ENCODE measurements at regions not wholly inside any gene's neighbourhood (a gene's known extent, or its start where the extent isn't known, plus 50 kb on each side); places are given as distances from the start of the nearest gene placed in this dataset.

- TF ChIP-seq, protein P1, sequence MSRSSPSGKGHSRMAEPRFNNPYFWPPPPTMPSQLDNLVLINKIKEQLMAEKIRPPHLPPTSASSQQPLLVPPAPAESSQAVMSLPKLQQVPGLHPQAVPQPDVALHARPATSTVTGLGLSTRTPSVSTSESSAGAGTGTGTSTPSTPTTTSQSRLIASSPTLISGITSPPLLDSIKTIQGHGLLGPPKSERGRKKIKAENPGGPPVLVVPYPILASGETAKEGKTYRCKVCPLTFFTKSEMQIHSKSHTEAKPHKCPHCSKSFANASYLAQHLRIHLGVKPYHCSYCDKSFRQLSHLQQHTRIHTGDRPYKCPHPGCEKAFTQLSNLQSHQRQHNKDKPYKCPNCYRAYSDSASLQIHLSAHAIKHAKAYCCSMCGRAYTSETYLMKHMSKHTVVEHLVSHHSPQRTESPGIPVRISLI (tag by site-specific recombination; IDR thresholded peaks at IDR 0.05), result no peak
- TF ChIP-seq, protein P2, sequence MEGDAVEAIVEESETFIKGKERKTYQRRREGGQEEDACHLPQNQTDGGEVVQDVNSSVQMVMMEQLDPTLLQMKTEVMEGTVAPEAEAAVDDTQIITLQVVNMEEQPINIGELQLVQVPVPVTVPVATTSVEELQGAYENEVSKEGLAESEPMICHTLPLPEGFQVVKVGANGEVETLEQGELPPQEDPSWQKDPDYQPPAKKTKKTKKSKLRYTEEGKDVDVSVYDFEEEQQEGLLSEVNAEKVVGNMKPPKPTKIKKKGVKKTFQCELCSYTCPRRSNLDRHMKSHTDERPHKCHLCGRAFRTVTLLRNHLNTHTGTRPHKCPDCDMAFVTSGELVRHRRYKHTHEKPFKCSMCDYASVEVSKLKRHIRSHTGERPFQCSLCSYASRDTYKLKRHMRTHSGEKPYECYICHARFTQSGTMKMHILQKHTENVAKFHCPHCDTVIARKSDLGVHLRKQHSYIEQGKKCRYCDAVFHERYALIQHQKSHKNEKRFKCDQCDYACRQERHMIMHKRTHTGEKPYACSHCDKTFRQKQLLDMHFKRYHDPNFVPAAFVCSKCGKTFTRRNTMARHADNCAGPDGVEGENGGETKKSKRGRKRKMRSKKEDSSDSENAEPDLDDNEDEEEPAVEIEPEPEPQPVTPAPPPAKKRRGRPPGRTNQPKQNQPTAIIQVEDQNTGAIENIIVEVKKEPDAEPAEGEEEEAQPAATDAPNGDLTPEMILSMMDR (tag by site-specific recombination; IDR thresholded peaks at IDR 0.05), result no peak
- TF ChIP-seq, protein P3, sequence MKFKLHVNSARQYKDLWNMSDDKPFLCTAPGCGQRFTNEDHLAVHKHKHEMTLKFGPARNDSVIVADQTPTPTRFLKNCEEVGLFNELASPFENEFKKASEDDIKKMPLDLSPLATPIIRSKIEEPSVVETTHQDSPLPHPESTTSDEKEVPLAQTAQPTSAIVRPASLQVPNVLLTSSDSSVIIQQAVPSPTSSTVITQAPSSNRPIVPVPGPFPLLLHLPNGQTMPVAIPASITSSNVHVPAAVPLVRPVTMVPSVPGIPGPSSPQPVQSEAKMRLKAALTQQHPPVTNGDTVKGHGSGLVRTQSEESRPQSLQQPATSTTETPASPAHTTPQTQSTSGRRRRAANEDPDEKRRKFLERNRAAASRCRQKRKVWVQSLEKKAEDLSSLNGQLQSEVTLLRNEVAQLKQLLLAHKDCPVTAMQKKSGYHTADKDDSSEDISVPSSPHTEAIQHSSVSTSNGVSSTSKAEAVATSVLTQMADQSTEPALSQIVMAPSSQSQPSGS (tag by site-specific recombination; IDR thresholded peaks at IDR 0.05; ENCODE audit: low read depth), result no peak
- TF ChIP-seq WT1 (tag by site-specific recombination; IDR thresholded peaks at IDR 0.05) (no peak), ZNF366 (tag by site-specific recombination; conservative IDR thresholded peaks at IDR 0.05) (no peak)
Measured at GRCh38 chr18:60292186-60292585, 80.4 kb downstream of the MC4R start.

All from HEK293 (cell line).